ENCODE measurements at regions not wholly inside any gene's neighbourhood (a gene's known extent, or its start where the extent isn't known, plus 50 kb on each side); places are given as distances from the start of the nearest gene placed in this dataset.

- DNase-seq (no peak), ATAC-seq (peak; percentile 39)
- intact Hi-C loops (cut with DNase I, micrococcal nuclease): no loop called here
- Histone ChIP-seq H3K4me3 (no peak overlapping the region), H3K36me3 (ENCODE audit: low read depth) (no peaks in the 10 kb centered on the region), H3K9me3 (no peaks in the 10 kb centered on the region), H3K4me1 (ENCODE audit: low read depth) (no peaks in the 10 kb centered on the region)
- no peak for TF ChIP-seq CTCF (IDR thresholded peaks at IDR 0.05)
These were observed 50.1 kb upstream of the HAAO start for GRCh38 chr2:42842466-42842865.
